ENCODE measurements at regions not wholly inside any gene's neighbourhood (a gene's known extent, or its start where the extent isn't known, plus 50 kb on each side); places are given as distances from the start of the nearest gene placed in this dataset.

DNA sequence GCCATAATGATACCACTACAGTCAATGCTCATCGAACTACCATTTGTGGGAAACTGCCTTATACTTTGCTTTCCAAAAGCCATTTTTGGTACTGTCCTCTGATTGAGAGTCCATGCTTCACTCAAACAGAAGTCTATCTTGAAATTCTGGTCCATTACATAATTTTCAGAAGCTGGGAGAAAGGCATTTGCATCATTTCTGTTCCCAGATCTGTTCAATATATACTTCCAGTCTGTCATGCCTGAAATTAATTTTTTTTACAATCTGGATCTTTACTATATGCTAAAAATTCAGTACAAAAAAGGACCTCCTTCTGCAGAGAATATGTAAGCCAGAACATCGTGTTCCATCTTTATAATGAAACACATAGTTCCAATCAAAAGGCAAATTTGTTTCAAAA is 528.9 kb upstream of the MEF2C start:
- TF ChIP-seq, protein P1, sequence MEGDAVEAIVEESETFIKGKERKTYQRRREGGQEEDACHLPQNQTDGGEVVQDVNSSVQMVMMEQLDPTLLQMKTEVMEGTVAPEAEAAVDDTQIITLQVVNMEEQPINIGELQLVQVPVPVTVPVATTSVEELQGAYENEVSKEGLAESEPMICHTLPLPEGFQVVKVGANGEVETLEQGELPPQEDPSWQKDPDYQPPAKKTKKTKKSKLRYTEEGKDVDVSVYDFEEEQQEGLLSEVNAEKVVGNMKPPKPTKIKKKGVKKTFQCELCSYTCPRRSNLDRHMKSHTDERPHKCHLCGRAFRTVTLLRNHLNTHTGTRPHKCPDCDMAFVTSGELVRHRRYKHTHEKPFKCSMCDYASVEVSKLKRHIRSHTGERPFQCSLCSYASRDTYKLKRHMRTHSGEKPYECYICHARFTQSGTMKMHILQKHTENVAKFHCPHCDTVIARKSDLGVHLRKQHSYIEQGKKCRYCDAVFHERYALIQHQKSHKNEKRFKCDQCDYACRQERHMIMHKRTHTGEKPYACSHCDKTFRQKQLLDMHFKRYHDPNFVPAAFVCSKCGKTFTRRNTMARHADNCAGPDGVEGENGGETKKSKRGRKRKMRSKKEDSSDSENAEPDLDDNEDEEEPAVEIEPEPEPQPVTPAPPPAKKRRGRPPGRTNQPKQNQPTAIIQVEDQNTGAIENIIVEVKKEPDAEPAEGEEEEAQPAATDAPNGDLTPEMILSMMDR (IDR thresholded peaks at IDR 0.05; ENCODE audit: insufficient read depth, low read length, poor library complexity, severe bottlenecking): no peak
- no peak for TF ChIP-seq EZH2phosphoT487 (conservative IDR thresholded peaks at IDR 0.05; ENCODE audit: low read length)

Data from SU-DHL-6 (cell line).